Liver (tissue), 8 donors: ENCODE measurements at regions not wholly inside any gene's neighbourhood (a gene's known extent, or its start where the extent isn't known, plus 50 kb on each side); places are given as distances from the start of the nearest gene placed in this dataset.

Source experiments
- DNase-seq: peaks from one replicate; pipeline ENCODE4 v3.0.0-alpha.2; 2017; ENCODE audit warnings: low spot score
- H3K27ac ChIP-seq, 2 donors: one replicate each; pipeline ENCODE4 v1.7.0; 2013; ENCODE audit warnings: inconsistent platforms in 2 of 2, low read length in 2 of 2, control low read depth in 1 of 2, low read depth in 1 of 2, mild to moderate bottlenecking in 1 of 2
- H3K27me3 ChIP-seq, 4 donors: one replicate each; pipeline versions ENCODE4 v1.6.1 to v1.7.0; 2013; ENCODE audit warnings: low read length in 3 of 4, inconsistent platforms in 1 of 4, mild to moderate bottlenecking in 1 of 4, moderate library complexity in 1 of 4; ENCODE audit not compliant: control insufficient read depth in 4 of 4, insufficient read depth in 4 of 4
- H3K36me3 ChIP-seq, 4 donors: one replicate each; pipeline versions ENCODE4 v1.6.1 to v1.7.0; 2013; ENCODE audit warnings: low read length in 3 of 4, mild to moderate bottlenecking in 3 of 4, low read depth in 1 of 4, moderate library complexity in 1 of 4; ENCODE audit not compliant: control insufficient read depth in 4 of 4, insufficient read depth in 3 of 4
- H3K4me1 ChIP-seq, 4 donors: one replicate each; pipeline versions ENCODE4 v1.6.1 to v1.7.0; 2013; ENCODE audit warnings: low read length in 3 of 4, mild to moderate bottlenecking in 3 of 4, moderate library complexity in 1 of 4; ENCODE audit not compliant: control insufficient read depth in 4 of 4, insufficient read depth in 4 of 4
- H3K4me3 ChIP-seq, 3 donors: one replicate each; pipeline versions ENCODE4 v1.6.1 to v1.7.0; 2013; ENCODE audit warnings: low read length in 3 of 3, control low read depth in 1 of 3, low read depth in 1 of 3, mild to moderate bottlenecking in 1 of 3
- H3K9ac ChIP-seq, 2 donors: one replicate each; pipeline ENCODE4 v1.7.0; 2013; ENCODE audit warnings: low read length in 2 of 2, mild to moderate bottlenecking in 2 of 2, moderate library complexity in 2 of 2, control low read depth in 1 of 2, low read depth in 1 of 2
- H3K9me3 ChIP-seq, 4 donors: one replicate each; pipeline versions ENCODE4 v1.6.1 to v1.7.0; 2013; ENCODE audit warnings: low read length in 3 of 4; ENCODE audit not compliant: control insufficient read depth in 4 of 4
- CTCF ChIP-seq: fragments of 150-350 bp; IDR thresholded peaks from 2 replicates; pipeline ENCODE4 v1.5.1; 2017; ENCODE audit warnings: improper control_type of control experiment, low read depth, low read length; ENCODE audit not compliant: missing input control
- EGR1 ChIP-seq, 2 donors: IDR thresholded peaks; 2 replicates each; pipeline ENCODE4 v1.6.1; 2016 to 2018; ENCODE audit warnings: antibody characterized with exemption in 2 of 2, low read depth in 2 of 2
- FOXA1 ChIP-seq: IDR thresholded peaks from 2 replicates; pipeline ENCODE4 v1.6.1; 2016; ENCODE audit warnings: antibody characterized with exemption
- FOXA2 ChIP-seq: IDR thresholded peaks from 2 replicates; pipeline ENCODE4 v1.6.1; 2016; ENCODE audit warnings: antibody characterized with exemption
- GABPA ChIP-seq, 2 donors: IDR thresholded peaks in 1 of 2; conservative IDR thresholded peaks in 1 of 2; 2 replicates each; pipeline ENCODE4 v1.6.1; 2016; ENCODE audit warnings: antibody characterized with exemption in 2 of 2, mild to moderate bottlenecking in 1 of 2, moderate library complexity in 1 of 2
- HNF4A ChIP-seq, 2 donors: conservative IDR thresholded peaks; 2 replicates each; pipeline ENCODE4 v1.6.1; 2016; ENCODE audit warnings: antibody characterized with exemption in 2 of 2, mild to moderate bottlenecking in 2 of 2
- HNF4G ChIP-seq: IDR thresholded peaks from 2 replicates; pipeline ENCODE4 v1.6.1; 2016; ENCODE audit warnings: antibody characterized with exemption
- JUND ChIP-seq, 2 donors: IDR thresholded peaks; 2 replicates each; pipeline ENCODE4 v1.6.1; 2016; ENCODE audit warnings: antibody characterized with exemption in 2 of 2
- NR2F2 ChIP-seq: IDR thresholded peaks from 2 replicates; pipeline ENCODE4 v1.6.1; 2016; ENCODE audit warnings: antibody characterized with exemption
- RAD21 ChIP-seq, 2 donors: IDR thresholded peaks; 2 replicates each; pipeline ENCODE4 v1.6.1; 2016; ENCODE audit warnings: antibody characterized with exemption in 2 of 2, mild to moderate bottlenecking in 2 of 2
- REST ChIP-seq: IDR thresholded peaks from 2 replicates; pipeline ENCODE4 v1.6.1; 2016; ENCODE audit warnings: antibody characterized with exemption, mild to moderate bottlenecking
- RXRA ChIP-seq, 2 donors: IDR thresholded peaks; 2 replicates each; pipeline ENCODE4 v1.6.1; 2017 to 2018; ENCODE audit warnings: antibody characterized with exemption in 2 of 2, mild to moderate bottlenecking in 1 of 2
- SP1 ChIP-seq: IDR thresholded peaks from 2 replicates; pipeline ENCODE4 v1.6.1; 2018; ENCODE audit warnings: antibody characterized with exemption, mild to moderate bottlenecking
- TAF1 ChIP-seq: conservative IDR thresholded peaks from 2 replicates; pipeline ENCODE4 v1.6.1; 2016; ENCODE audit warnings: antibody characterized with exemption, mild to moderate bottlenecking
- YY1 ChIP-seq: IDR thresholded peaks from 2 replicates; pipeline ENCODE4 v1.6.1; 2016; ENCODE audit warnings: antibody characterized with exemption, mild to moderate bottlenecking
- ZBTB33 ChIP-seq: IDR thresholded peaks from 2 replicates; pipeline ENCODE4 v1.6.1; 2016; ENCODE audit warnings: antibody characterized with exemption
- WGBS: extraction: QIAGEN DNeasy Blood & Tissue Kit; methylation state at CpG from one replicate; pipeline ENCODE4 v1.1.7; 2013; 5-methylcytosine and 5-hydroxymethylcytosine counted together
- TF ChIP-seq, protein P1 (sequence below): IDR thresholded peaks from 2 replicates; pipeline ENCODE4 v1.6.1; 2016; ENCODE audit warnings: antibody characterized with exemption
- TF ChIP-seq, protein P2 (sequence below): IDR thresholded peaks from 2 replicates; pipeline ENCODE4 v1.6.1; 2016; ENCODE audit warnings: antibody characterized with exemption
- donor health status: healthy.
- donor health status: healthy.
- donor health status: healthy.
- donor health status: healthy.
- donor health status: healthy.

GRCh38 chr4:189806506-189806905 is 134.2 kb upstream of the FRG1 start:
- no peak overlapping the region for H3K9ac ChIP-seq
- no peak overlapping the region for H3K4me3 ChIP-seq
- no peaks in the 10 kb centered on the region for H3K27me3 ChIP-seq
- no peak overlapping the region for H3K27ac ChIP-seq
- H3K4me1 ChIP-seq: peaks cover 0 to 1% (median 0%) of the 10 kb centered on the region in 4 donors
- no peak for DNase-seq
- 74% methylated on average over 6 of the region's 6 CpGs for WGBS
- TF ChIP-seq JUND (IDR thresholded peaks at IDR 0.05) (no peak), GABPA (IDR thresholded peaks at IDR 0.05 in 1 of 2, conservative IDR thresholded peaks at IDR 0.05 in 1 of 2) (no peak), RAD21 (IDR thresholded peaks at IDR 0.05) (no peak), RXRA (IDR thresholded peaks at IDR 0.05) (no peak), CTCF (no peak), FOXA1 (no peak), EGR1 (IDR thresholded peaks at IDR 0.05; ENCODE audit: low read depth in 2 of 2) (no peak)
- no peaks in the 10 kb centered on the region for H3K36me3 ChIP-seq
- H3K9me3 ChIP-seq: peaks cover 0 to 6% (median 2%) of the 10 kb centered on the region in 4 donors

GRCh38 chr4:189807031-189807430 is 133.6 kb upstream of the FRG1 start:
- Histone ChIP-seq H3K27me3 (no peaks in the 10 kb centered on the region), H3K9me3 (peaks cover 0 to 6% (median 2%) of the 10 kb centered on the region in 4 donors), H3K4me1 (no peaks in the 10 kb centered on the region), H3K27ac (no peak overlapping the region), H3K36me3 (no peaks in the 10 kb centered on the region), H3K9ac (no peak overlapping the region), H3K4me3 (no peak overlapping the region)
- DNase-seq: no peak
- TF ChIP-seq, protein P1, sequence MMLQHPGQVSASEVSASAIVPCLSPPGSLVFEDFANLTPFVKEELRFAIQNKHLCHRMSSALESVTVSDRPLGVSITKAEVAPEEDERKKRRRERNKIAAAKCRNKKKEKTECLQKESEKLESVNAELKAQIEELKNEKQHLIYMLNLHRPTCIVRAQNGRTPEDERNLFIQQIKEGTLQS: no peak
- no peak for TF ChIP-seq REST
- no peak for TF ChIP-seq SP1
- no peak for TF ChIP-seq EGR1 (IDR thresholded peaks at IDR 0.05; ENCODE audit: low read depth in 2 of 2)
- no peak for TF ChIP-seq FOXA2
- no peak for TF ChIP-seq CTCF
- no peak for TF ChIP-seq FOXA1
- no peak for TF ChIP-seq HNF4G
- TF ChIP-seq HNF4A (conservative IDR thresholded peaks at IDR 0.05): no peak
- TF ChIP-seq, protein P2, sequence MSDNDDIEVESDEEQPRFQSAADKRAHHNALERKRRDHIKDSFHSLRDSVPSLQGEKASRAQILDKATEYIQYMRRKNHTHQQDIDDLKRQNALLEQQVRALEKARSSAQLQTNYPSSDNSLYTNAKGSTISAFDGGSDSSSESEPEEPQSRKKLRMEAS: no peak
- TF ChIP-seq YY1: no peak
- TF ChIP-seq JUND (IDR thresholded peaks at IDR 0.05): no peak
- no peak for TF ChIP-seq RXRA (IDR thresholded peaks at IDR 0.05)
- TF ChIP-seq GABPA (IDR thresholded peaks at IDR 0.05 in 1 of 2, conservative IDR thresholded peaks at IDR 0.05 in 1 of 2): no peak
- no peak for TF ChIP-seq TAF1
- no peak for TF ChIP-seq ZBTB33
- TF ChIP-seq NR2F2: no peak
- no peak for TF ChIP-seq RAD21 (IDR thresholded peaks at IDR 0.05)
- 81% methylated on average over 35 of the region's 35 CpGs for WGBS
